Neural progenitor cell (in vitro differentiated cells): ENCODE measurements at regions not wholly inside any gene's neighbourhood (a gene's known extent, or its start where the extent isn't known, plus 50 kb on each side); places are given as distances from the start of the nearest gene placed in this dataset.

Experiments
- CTCF ChIP-seq: fragments of 200-600 bp; sonication (generic); IDR thresholded peaks from 2 replicates; pipeline ENCODE4 v1.5.1; 2017; ENCODE audit warnings: antibody characterized with exemption, mild to moderate bottlenecking
- EZH2 ChIP-seq: fragments of 200-600 bp; sonication (generic); IDR thresholded peaks from 2 replicates; pipeline ENCODE4 v1.6.1; 2017; ENCODE audit warnings: antibody characterized with exemption, mild to moderate bottlenecking, moderate library complexity
- EZH2phosphoT487 ChIP-seq: fragments of 200-600 bp; sonication (generic); IDR thresholded peaks from 2 replicates; pipeline ENCODE4 v1.6.1; 2017; ENCODE audit warnings: antibody characterized with exemption

DNA sequence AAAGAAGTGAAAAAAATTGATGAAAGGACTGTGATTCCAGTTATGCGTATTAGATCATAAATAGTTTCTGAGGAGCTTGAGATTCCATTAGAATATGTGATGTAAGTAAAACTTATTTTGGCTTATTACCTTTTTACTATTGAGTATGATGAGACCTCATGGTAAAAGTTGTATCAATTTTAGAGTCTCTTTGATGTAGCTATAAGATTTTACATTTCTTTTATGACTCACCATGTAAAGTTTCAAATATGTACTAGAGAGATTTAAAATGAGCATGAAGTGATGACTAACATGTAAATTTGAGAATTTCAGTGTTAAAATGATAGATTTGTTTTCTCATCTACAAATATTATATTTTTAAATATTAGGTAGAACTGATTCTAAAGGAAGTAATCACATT is 276.5 kb downstream of the OTUD1 start:
- TF ChIP-seq CTCF (no peak), EZH2phosphoT487 (no peak), EZH2 (no peak)
